Central memory CD8-positive, alpha-beta T cell (primary cell): ENCODE measurements at regions not wholly inside any gene's neighbourhood (a gene's known extent, or its start where the extent isn't known, plus 50 kb on each side); places are given as distances from the start of the nearest gene placed in this dataset.

Experiments used
- ATAC-seq: fragments of 150-1000 bp; cut with Tn5 transposase; replicated peaks from 2 replicates; pipeline ENCODE4 v1.10.0; 2022; ENCODE audit warnings: mild to moderate bottlenecking, moderate FRiP score, moderate number of reproducible peaks; ENCODE audit not compliant: poor library complexity, severe bottlenecking; ENCODE audit errors: extremely low read depth
- DNase-seq, 2 donors: peaks; one replicate each; pipeline ENCODE4 v3.0.0; 2021; ENCODE audit warnings: low spot score in 2 of 2
- H3K27ac Mint-ChIP-seq: one replicate; pipeline ENCODE4 v1.8.0; 2022; ENCODE audit warnings: low read depth, mild to moderate bottlenecking, moderate library complexity, mixed read lengths
- H3K27me3 Mint-ChIP-seq: one replicate; pipeline ENCODE4 v1.8.0; 2022; ENCODE audit warnings: mixed read lengths
- H3K36me3 Mint-ChIP-seq: one replicate; pipeline ENCODE4 v1.8.0; 2022; ENCODE audit warnings: mild to moderate bottlenecking, moderate library complexity, mixed read lengths; ENCODE audit not compliant: insufficient read depth
- H3K4me1 Mint-ChIP-seq: one replicate; pipeline ENCODE4 v1.8.0; 2022; ENCODE audit warnings: mixed read lengths
- H3K4me3 Mint-ChIP-seq: one replicate; pipeline ENCODE4 v1.8.0; 2022; ENCODE audit warnings: mild to moderate bottlenecking, moderate library complexity, mixed read lengths
- H3K9me3 Mint-ChIP-seq: one replicate; pipeline ENCODE4 v1.8.0; 2022; ENCODE audit warnings: mixed read lengths

DNA sequence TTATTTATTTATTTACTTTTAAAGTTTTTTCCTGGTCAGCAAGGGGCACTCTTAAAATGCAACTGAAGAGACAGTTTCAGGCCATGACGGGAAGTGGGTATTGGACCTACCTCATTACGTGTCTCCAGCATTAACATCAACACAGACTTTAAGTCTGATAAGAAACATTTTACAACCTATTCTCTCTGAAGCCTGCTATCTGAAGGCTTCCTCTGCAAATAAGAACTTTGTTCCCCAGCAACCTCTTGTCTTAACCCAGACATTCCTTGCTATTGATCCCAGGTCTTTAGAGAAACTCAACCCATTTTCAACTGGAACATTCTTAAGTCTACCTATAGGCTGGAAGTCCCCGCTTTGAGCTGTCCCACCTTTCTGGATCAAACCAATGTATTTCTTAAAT is 258.3 kb upstream of the TMPRSS15 start:
- DNase-seq: no peak
- no peak for ATAC-seq
- Mint-ChIP-seq H3K9me3 (peaks cover 29% of the 10 kb centered on the region), H3K27ac (no peak overlapping the region), H3K4me1 (no peaks in the 10 kb centered on the region), H3K4me3 (no peak overlapping the region), H3K27me3 (no peaks in the 10 kb centered on the region), H3K36me3 (no peaks in the 10 kb centered on the region)

DNA sequence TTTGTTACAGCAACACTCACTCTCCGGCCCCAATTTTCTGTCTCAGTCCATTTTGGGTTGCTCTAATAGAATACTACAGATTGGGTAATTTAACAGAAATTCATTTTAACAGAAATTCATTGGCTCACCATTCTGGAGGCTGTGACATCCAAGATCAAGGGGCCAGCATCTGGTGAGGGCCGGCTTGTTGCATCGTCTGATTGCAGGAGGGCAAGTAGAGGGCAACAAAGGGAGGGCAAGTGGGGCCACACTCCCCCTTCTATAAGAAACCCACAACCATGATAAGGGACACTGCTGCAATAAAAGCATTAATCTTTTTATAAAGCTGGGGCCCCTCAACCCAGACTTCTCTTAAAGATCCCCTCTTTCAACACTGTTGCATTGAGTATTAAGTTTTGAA is 260.1 kb upstream of the TMPRSS15 start:
- no peak overlapping the region for H3K4me3 Mint-ChIP-seq
- no peak overlapping the region for H3K27ac Mint-ChIP-seq
- H3K4me1 Mint-ChIP-seq: no peaks in the 10 kb centered on the region
- DNase-seq (no peak), ATAC-seq (no peak)
- H3K27me3 Mint-ChIP-seq: no peaks in the 10 kb centered on the region
- peaks cover 31% of the 10 kb centered on the region for H3K9me3 Mint-ChIP-seq
- H3K36me3 Mint-ChIP-seq: no peaks in the 10 kb centered on the region

DNA sequence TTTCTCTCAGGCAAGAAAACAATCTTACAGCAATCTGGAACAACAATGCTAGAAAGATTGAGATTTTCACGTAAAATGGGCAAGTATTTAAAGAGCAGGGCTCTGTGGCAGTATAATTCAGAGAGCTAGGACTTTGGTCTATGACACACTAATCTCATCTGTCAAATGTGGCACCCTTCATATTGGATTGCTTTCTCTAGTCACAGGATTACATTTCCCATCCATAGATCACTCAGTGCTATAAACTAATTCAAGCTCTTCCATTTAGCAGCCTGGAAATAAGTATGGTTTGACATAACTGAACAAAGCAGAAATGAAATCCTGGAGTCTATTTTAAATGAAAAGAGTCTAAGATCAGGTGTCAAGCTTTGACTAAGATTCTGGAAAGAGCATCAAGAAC is 263.1 kb upstream of the TMPRSS15 start:
- ATAC-seq (no peak), DNase-seq (no peak)
- Mint-ChIP-seq H3K27ac (no peak overlapping the region), H3K36me3 (no peaks in the 10 kb centered on the region), H3K4me3 (no peak overlapping the region), H3K27me3 (no peaks in the 10 kb centered on the region), H3K9me3 (peaks cover 44% of the 10 kb centered on the region), H3K4me1 (no peaks in the 10 kb centered on the region)

DNA sequence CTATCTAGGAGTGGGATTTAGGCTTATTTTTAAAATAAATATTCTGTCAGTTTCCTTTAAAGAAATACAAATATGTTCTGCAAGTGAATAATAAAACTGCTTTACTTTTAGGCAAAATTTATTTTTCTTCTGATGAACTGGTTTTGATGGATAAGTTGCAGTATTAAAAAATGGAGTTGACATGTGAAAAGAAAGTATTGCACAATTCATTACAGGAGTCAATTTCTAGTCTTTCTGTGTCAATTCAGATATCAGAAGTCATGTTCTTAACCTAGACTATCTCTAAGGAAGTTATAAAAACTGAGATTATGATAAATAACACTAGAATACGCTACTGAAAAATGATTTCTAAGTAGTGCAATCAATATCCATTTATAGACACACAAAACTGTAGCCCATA is 270.2 kb upstream of the TMPRSS15 start:
- no peak overlapping the region for H3K27ac Mint-ChIP-seq
- H3K4me1 Mint-ChIP-seq: no peaks in the 10 kb centered on the region
- H3K27me3 Mint-ChIP-seq: no peaks in the 10 kb centered on the region
- H3K4me3 Mint-ChIP-seq: no peak overlapping the region
- DNase-seq: no peak
- H3K9me3 Mint-ChIP-seq: peaks cover 38% of the 10 kb centered on the region
- no peak for ATAC-seq
- H3K36me3 Mint-ChIP-seq: no peaks in the 10 kb centered on the region

DNA sequence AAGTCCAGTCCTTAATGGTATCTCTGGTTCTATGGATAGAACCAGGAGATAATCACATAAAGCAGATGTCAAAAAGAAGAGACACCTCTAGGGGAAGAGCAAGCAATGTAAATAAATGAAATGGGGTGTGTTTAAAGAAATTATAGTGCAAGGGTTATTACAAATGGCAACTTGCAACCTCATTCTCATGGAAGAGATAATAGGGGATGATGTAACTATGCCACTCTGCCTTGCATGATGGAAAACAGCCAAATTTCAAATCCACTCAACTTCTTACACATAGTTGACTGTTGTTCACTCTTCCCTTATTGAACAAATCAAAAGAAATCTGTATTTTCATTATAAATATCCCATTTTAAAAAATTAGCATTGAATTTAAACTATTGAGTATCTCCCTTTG is 274.0 kb upstream of the TMPRSS15 start:
- no peak overlapping the region for H3K27ac Mint-ChIP-seq

GRCh38 chr21:18705971-18706370 is 302.4 kb upstream of the TMPRSS15 start:
- Mint-ChIP-seq H3K9me3 (peaks cover 15% of the 10 kb centered on the region), H3K4me1 (no peaks in the 10 kb centered on the region), H3K27ac (no peak overlapping the region), H3K4me3 (no peak overlapping the region), H3K36me3 (no peaks in the 10 kb centered on the region), H3K27me3 (no peaks in the 10 kb centered on the region)
- no peak for DNase-seq
- no peak for ATAC-seq

More for the DNA sequence above, 274.0 kb upstream of the TMPRSS15 start:
- H3K27me3 Mint-ChIP-seq: no peaks in the 10 kb centered on the region
- no peaks in the 10 kb centered on the region for H3K36me3 Mint-ChIP-seq
- H3K4me1 Mint-ChIP-seq: no peaks in the 10 kb centered on the region
- DNase-seq (no peak), ATAC-seq (no peak)
- no peak overlapping the region for H3K4me3 Mint-ChIP-seq
- H3K9me3 Mint-ChIP-seq: peaks cover 34% of the 10 kb centered on the region

DNA sequence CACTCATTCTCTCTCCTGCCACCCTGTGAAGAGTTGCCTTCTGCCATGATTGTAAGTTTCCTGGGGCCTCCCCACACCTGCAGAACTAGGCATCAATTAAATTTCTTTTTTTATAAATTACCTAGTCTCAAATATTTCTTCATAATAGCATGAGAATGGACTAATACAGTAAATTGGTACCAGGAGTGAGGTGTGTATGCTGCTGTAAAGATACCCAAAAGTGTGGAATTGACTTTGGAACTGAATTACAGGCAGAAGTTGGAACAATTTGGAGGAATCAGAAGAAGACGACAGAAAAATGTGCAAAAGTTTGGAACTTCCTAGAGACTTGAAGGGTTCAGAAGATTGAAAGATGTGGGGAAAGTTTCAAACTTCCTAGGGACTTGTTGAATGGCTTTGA is 308.1 kb upstream of the TMPRSS15 start:
- no peak overlapping the region for H3K4me3 Mint-ChIP-seq
- DNase-seq (no peak), ATAC-seq (no peak)
- peaks cover 23% of the 10 kb centered on the region for H3K9me3 Mint-ChIP-seq
- H3K36me3 Mint-ChIP-seq: no peaks in the 10 kb centered on the region
- H3K27ac Mint-ChIP-seq: no peak overlapping the region
- H3K27me3 Mint-ChIP-seq: no peaks in the 10 kb centered on the region
- no peaks in the 10 kb centered on the region for H3K4me1 Mint-ChIP-seq

DNA sequence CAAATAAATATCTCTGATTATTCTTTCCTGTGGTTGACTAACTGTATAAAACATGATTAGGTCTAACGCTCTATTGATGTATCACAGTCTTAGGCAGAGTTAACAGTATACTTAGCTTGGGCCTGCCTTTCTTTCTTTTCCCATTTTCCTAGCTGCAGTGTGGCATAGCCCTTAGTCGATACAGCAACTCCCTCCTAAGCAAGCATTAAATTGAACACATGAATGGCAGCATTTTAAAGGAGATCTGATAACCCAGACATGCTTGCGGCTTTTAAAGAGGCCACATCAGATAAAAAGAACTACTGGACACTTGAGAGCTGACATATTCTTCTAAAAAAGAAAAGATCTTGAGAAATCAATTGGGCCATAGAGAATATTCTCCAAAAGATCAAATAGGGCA is 312.0 kb upstream of the TMPRSS15 start:
- H3K4me3 Mint-ChIP-seq: no peak overlapping the region
- no peaks in the 10 kb centered on the region for H3K36me3 Mint-ChIP-seq
- no peaks in the 10 kb centered on the region for H3K4me1 Mint-ChIP-seq
- ATAC-seq (no peak), DNase-seq (no peak)
- no peaks in the 10 kb centered on the region for H3K27me3 Mint-ChIP-seq
- H3K27ac Mint-ChIP-seq: no peak overlapping the region
- peaks cover 35% of the 10 kb centered on the region for H3K9me3 Mint-ChIP-seq

DNA sequence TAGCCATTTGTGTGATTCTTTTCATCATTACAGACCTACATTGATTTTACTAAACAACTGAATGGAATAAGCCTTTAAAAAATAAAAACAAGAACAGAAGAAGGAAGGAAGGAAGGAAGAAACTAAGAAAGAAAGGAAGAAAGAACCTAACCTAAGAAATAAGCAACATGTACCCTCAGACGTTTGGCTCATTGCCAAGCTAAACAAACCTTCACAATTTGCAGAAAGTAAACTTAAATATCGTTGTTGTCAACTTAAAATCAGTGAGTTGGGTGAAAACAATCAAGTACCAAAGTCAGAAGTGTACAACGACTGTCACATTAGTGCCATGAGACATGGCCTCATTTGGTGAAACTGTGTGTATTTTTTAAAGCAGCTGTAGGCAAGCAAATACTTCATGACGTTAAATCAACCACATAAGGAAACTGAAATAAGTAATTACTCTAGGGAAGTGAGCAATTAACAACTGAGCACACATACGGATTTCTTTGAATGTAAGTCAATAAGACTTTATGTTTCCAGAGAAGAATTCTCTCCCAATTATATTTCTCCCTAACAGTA is 313.1 kb upstream of the TMPRSS15 start:
- no peaks in the 10 kb centered on the region for H3K4me1 Mint-ChIP-seq
- H3K27ac Mint-ChIP-seq: no peak overlapping the region
- no peak for ATAC-seq
- H3K4me3 Mint-ChIP-seq: no peak overlapping the region
- no peaks in the 10 kb centered on the region for H3K27me3 Mint-ChIP-seq
- no peaks in the 10 kb centered on the region for H3K36me3 Mint-ChIP-seq
- peaks cover 31% of the 10 kb centered on the region for H3K9me3 Mint-ChIP-seq
- no peak for DNase-seq

DNA sequence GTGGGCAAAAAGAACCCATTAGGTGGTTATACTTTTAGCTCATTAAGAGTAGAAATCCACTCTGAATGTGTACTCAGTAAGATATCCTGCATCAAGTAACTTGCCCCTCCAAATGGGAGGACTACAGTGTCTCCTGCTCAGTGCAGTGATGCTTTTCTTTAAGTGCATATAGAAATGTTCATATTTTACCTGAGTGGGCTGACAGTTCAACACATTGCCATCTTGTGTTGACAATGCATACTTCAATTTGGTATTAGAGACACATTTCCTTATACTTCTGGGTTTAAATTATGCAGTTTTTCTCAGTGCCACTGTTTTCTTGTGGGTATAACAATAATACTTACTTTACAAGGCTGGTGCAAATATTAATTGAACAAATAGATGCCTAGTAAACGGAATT is 318.6 kb upstream of the TMPRSS15 start:
- Mint-ChIP-seq H3K27me3 (no peaks in the 10 kb centered on the region), H3K4me3 (no peak overlapping the region), H3K9me3 (peaks cover 22% of the 10 kb centered on the region), H3K4me1 (no peaks in the 10 kb centered on the region), H3K27ac (no peak overlapping the region), H3K36me3 (no peaks in the 10 kb centered on the region)
- no peak for ATAC-seq
- DNase-seq: no peak

GRCh38 chr21:18723171-18723570 is 319.6 kb upstream of the TMPRSS15 start:
- Mint-ChIP-seq H3K4me3 (no peak overlapping the region), H3K27ac (no peak overlapping the region), H3K27me3 (no peaks in the 10 kb centered on the region), H3K36me3 (no peaks in the 10 kb centered on the region), H3K9me3 (peaks cover 17% of the 10 kb centered on the region), H3K4me1 (no peaks in the 10 kb centered on the region)
- ATAC-seq: no peak
- DNase-seq: no peak

- Mint-ChIP-seq H3K36me3 (no peaks in the 10 kb centered on the region), H3K4me3 (no peak overlapping the region), H3K27ac (no peak overlapping the region), H3K27me3 (no peaks in the 10 kb centered on the region), H3K4me1 (no peaks in the 10 kb centered on the region), H3K9me3 (peaks cover 17% of the 10 kb centered on the region)
- no peak for ATAC-seq
- DNase-seq: no peak
Observed at GRCh38 chr21:18725653-18726052, 322.1 kb upstream of the TMPRSS15 start.

- ATAC-seq: no peak
Observed at GRCh38 chr21:18741954-18742353, 338.4 kb upstream of the TMPRSS15 start.

GRCh38 chr21:18743531-18743930 is 339.9 kb upstream of the TMPRSS15 start:
- no peak for DNase-seq
- Mint-ChIP-seq H3K4me3 (no peak overlapping the region), H3K4me1 (no peaks in the 10 kb centered on the region), H3K27me3 (no peaks in the 10 kb centered on the region), H3K9me3 (peaks cover 22% of the 10 kb centered on the region), H3K36me3 (no peaks in the 10 kb centered on the region), H3K27ac (no peak overlapping the region)
- no peak for ATAC-seq

More at GRCh38 chr21:18741954-18742353, 338.4 kb upstream of the TMPRSS15 start:
- Mint-ChIP-seq H3K4me1 (no peaks in the 10 kb centered on the region), H3K27me3 (no peaks in the 10 kb centered on the region), H3K36me3 (no peaks in the 10 kb centered on the region), H3K9me3 (peaks cover 31% of the 10 kb centered on the region), H3K4me3 (no peak overlapping the region), H3K27ac (no peak overlapping the region)
- no peak for DNase-seq
